ENCODE measurements at regions not wholly inside any gene's neighbourhood (a gene's known extent, or its start where the extent isn't known, plus 50 kb on each side); places are given as distances from the start of the nearest gene placed in this dataset.

DNA sequence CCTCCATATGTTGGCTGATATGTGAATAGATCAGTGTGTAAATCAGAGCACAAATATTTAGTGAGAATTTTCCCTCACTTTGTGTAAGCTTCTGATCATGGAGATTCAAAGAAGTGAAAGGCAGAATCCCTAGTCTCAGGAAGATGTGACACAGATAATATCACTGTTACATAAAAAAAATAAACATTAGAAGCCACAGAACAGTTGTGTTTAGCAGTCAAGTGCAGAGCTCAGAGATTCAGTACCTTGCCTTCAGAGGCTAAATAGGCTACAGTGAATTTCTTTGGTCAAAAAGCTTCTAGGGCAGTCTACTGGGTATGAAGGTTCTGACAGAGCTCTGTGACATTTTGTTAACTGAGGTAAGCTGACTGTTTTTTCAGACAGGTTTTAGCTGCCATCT, 591.5 kb downstream of the METTL15 start:
- CTCF ChIA-PET = interaction anchor here (0.6 kb wide), 1 partner anchor 18 kb away, joined by 3 read pairs; no protein-coding TSS in a partner anchor
- Mint-ChIP-seq H3K27me3 (ENCODE audit: insufficient read depth, unreplicated experiment) (no peaks in the 10 kb centered on the region), H3K36me3 (ENCODE audit: insufficient read depth, unreplicated experiment) (peaks cover 5% of the 10 kb centered on the region), H3K4me3 (ENCODE audit: unreplicated experiment) (no peak overlapping the region), H3K27ac (ENCODE audit: unreplicated experiment) (no peak overlapping the region), H3K4me1 (ENCODE audit: low read depth, unreplicated experiment) (peaks cover 23% of the 10 kb centered on the region), H3K9me3 (ENCODE audit: unreplicated experiment) (peaks cover 21% of the 10 kb centered on the region)
- DNase-seq = no peak
- no peaks in the 10 kb centered on the region for H3K9me3 ChIP-seq
- no peaks in the 10 kb centered on the region for H3K36me3 ChIP-seq (ENCODE audit: control insufficient read depth, insufficient read depth, low read length)
- no peak overlapping the region for H3K4me3 ChIP-seq (ENCODE audit: low read depth, low read length)
- POLR2A ChIA-PET = no interaction called here
- H3K4me1 ChIP-seq = peaks cover 3% of the 10 kb centered on the region; the same call in 1 of the 2 replicates
- no TSS peak for BruUV-seq (replicated peaks)
- TF ChIP-seq, protein P1, sequence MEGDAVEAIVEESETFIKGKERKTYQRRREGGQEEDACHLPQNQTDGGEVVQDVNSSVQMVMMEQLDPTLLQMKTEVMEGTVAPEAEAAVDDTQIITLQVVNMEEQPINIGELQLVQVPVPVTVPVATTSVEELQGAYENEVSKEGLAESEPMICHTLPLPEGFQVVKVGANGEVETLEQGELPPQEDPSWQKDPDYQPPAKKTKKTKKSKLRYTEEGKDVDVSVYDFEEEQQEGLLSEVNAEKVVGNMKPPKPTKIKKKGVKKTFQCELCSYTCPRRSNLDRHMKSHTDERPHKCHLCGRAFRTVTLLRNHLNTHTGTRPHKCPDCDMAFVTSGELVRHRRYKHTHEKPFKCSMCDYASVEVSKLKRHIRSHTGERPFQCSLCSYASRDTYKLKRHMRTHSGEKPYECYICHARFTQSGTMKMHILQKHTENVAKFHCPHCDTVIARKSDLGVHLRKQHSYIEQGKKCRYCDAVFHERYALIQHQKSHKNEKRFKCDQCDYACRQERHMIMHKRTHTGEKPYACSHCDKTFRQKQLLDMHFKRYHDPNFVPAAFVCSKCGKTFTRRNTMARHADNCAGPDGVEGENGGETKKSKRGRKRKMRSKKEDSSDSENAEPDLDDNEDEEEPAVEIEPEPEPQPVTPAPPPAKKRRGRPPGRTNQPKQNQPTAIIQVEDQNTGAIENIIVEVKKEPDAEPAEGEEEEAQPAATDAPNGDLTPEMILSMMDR (IDR thresholded peaks at IDR 0.05; ENCODE audit: insufficient read depth in 1 of 2, low read depth in 1 of 2, low read length in 1 of 2, severe bottlenecking in 1 of 2, unreplicated experiment in 1 of 2) = no peak
- intact Hi-C loops (cut with micrococcal nuclease; ENCODE audit: unreplicated experiment) = loop anchor here (2.0 to 10.0 kb wide), 3 partner anchors 105 to 815 kb away; no protein-coding TSS in a partner anchor
- no peaks in the 10 kb centered on the region for H3K27me3 ChIP-seq (replicated peaks; ENCODE audit: control insufficient read depth, insufficient read depth, low read length)

DNA sequence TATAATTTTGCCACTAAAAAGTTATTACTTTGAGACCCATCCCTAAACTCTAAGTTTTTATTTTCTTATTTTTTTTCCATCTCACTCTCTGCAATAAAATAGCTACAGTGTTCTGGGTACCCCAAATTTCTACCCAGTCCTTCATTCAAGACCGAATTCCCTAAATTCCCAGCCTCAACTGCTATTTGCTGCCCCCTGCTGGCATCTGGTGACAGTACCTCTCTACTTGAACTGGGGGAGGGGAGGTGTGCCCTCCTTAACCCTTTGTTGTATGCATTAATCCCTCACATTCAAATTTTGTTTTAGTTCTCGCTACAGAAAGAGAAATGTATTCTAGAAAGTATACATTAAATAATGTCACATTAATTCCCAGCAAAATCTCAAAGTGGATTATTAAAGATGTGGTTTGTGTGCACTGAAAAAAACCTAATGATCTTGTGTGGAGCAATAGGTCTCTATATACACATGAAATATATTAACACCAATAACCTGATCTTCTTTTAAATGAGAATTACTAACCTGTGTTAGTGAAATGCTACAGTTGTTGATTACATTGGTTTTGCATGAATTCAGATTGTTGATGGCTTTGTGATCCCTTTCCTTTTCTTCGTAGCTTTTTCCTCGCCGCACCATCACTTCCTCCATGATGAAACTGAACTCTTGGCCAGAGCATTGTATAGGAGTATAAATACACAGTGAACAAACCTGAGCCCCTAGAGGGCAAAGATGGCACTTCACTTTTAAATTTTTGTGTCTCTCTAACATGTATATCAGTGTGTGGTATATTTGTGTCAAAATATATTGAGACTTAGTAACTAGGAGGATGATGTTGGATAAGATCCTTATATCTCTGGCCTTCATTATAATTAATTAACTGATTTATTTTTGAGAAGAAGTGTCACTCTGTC, 590.0 kb downstream of the METTL15 start:
- Histone ChIP-seq H3K9me3 (no peaks in the 10 kb centered on the region), H3K27me3 (replicated peaks; ENCODE audit: control insufficient read depth, insufficient read depth, low read length) (no peaks in the 10 kb centered on the region), H3K36me3 (ENCODE audit: control insufficient read depth, insufficient read depth, low read length) (no peaks in the 10 kb centered on the region), H3K4me3 (ENCODE audit: low read depth, low read length) (no peak overlapping the region), H3K4me1 (peaks cover 3% of the 10 kb centered on the region; the same call in 1 of the 2 replicates)
- peaks cover 5% of the 10 kb centered on the region for H3K36me3 Mint-ChIP-seq (ENCODE audit: insufficient read depth, unreplicated experiment)
- H3K27ac Mint-ChIP-seq (ENCODE audit: unreplicated experiment) = peak overlapping the region; percentile 7
- ChIA-PET POLR2A (no interaction called here), CTCF (interaction anchor here (1.1 kb wide), 1 partner anchor 22 kb away, joined by 4 read pairs; no protein-coding TSS in a partner anchor)
- no TSS peak for BruUV-seq (replicated peaks)
- peaks cover 12% of the 10 kb centered on the region for H3K9me3 Mint-ChIP-seq (ENCODE audit: unreplicated experiment)
- no peaks in the 10 kb centered on the region for H3K27me3 Mint-ChIP-seq (ENCODE audit: insufficient read depth, unreplicated experiment)
- H3K4me1 Mint-ChIP-seq (ENCODE audit: low read depth, unreplicated experiment) = peaks cover 23% of the 10 kb centered on the region
- H3K4me3 Mint-ChIP-seq (ENCODE audit: unreplicated experiment) = no peak overlapping the region
- intact Hi-C loops (cut with micrococcal nuclease; ENCODE audit: unreplicated experiment) = loop anchor here (1.0 to 10.0 kb wide), 4 partner anchors 103 to 999 kb away; no protein-coding TSS in a partner anchor
- TF ChIP-seq, protein P1 (IDR thresholded peaks at IDR 0.05; ENCODE audit: insufficient read depth in 1 of 2, low read depth in 1 of 2, low read length in 1 of 2, severe bottlenecking in 1 of 2, unreplicated experiment in 1 of 2) = peak; percentile 84 to 90
- DNase-seq = peak; percentile 63 to 77

DNA sequence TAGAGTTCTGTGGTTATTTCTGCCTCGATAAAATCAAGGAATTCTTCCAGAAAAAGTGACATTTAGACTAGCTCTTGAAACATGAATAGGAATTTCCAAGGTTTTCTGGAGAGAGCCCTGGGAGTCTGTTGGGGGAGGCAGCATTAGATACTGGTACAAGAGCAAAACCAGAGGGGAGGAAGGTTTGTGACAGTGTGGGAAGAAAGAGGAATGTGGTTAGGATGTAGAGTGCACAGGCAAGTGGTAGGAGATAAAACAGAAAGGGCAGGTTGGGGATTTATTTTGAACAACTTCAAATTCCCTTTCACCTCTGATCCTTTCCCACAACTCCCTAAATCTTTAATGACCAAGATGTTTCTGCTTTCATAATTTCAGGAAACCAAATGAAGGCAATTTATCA, 588.4 kb downstream of the METTL15 start:
- no TSS peak for BruUV-seq (replicated peaks)
- Histone ChIP-seq H3K27me3 (replicated peaks; ENCODE audit: control insufficient read depth, insufficient read depth, low read length) (no peaks in the 10 kb centered on the region), H3K4me1 (peaks cover 3% of the 10 kb centered on the region; the same call in 1 of the 2 replicates), H3K36me3 (ENCODE audit: control insufficient read depth, insufficient read depth, low read length) (no peaks in the 10 kb centered on the region), H3K9me3 (no peaks in the 10 kb centered on the region), H3K4me3 (ENCODE audit: low read depth, low read length) (no peak overlapping the region)
- H3K4me1 Mint-ChIP-seq (ENCODE audit: low read depth, unreplicated experiment) = peaks cover 23% of the 10 kb centered on the region
- no peak overlapping the region for H3K27ac Mint-ChIP-seq (ENCODE audit: unreplicated experiment)
- H3K9me3 Mint-ChIP-seq (ENCODE audit: unreplicated experiment) = peaks cover 12% of the 10 kb centered on the region
- no peaks in the 10 kb centered on the region for H3K27me3 Mint-ChIP-seq (ENCODE audit: insufficient read depth, unreplicated experiment)
- intact Hi-C loops (cut with micrococcal nuclease; ENCODE audit: unreplicated experiment) = loop anchor here (10.0 kb wide), 2 partner anchors 162 to 812 kb away; no protein-coding TSS in a partner anchor
- TF ChIP-seq, protein P1 (IDR thresholded peaks at IDR 0.05; ENCODE audit: insufficient read depth in 1 of 2, low read depth in 1 of 2, low read length in 1 of 2, severe bottlenecking in 1 of 2, unreplicated experiment in 1 of 2) = no peak
- DNase-seq = no peak
- H3K36me3 Mint-ChIP-seq (ENCODE audit: insufficient read depth, unreplicated experiment) = peaks cover 5% of the 10 kb centered on the region
- CTCF ChIA-PET = interaction anchor here (1.4 kb wide), 1 partner anchor 997 kb away, joined by 3 read pairs; no protein-coding TSS in a partner anchor
- H3K4me3 Mint-ChIP-seq (ENCODE audit: unreplicated experiment) = no peak overlapping the region
- POLR2A ChIA-PET = no interaction called here

Measured in Caco-2 (cell line).